Vagina (tissue), 2 donors: ENCODE measurements at regions not wholly inside any gene's neighbourhood (a gene's known extent, or its start where the extent isn't known, plus 50 kb on each side); places are given as distances from the start of the nearest gene placed in this dataset.

Experiments
- DNase-seq, 2 donors: peaks; one replicate each; pipeline ENCODE4 v3.0.0-alpha.2; 2017; ENCODE audit errors: extremely low spot score in 2 of 2
- H3K27ac ChIP-seq: fragments of 200-600 bp; sonication (generic); one replicate; pipeline ENCODE4 v1.5.1; 2019
- H3K27me3 ChIP-seq: fragments of 200-600 bp; sonication (generic); one replicate; pipeline ENCODE4 v1.5.1; 2019
- H3K36me3 ChIP-seq, 2 donors: fragments of 200-600 bp; sonication (generic); one replicate each; pipeline ENCODE4 v1.5.1; 2017 to 2019
- H3K4me1 ChIP-seq: fragments of 200-600 bp; sonication (generic); one replicate; pipeline ENCODE4 v1.5.1; 2019
- H3K4me3 ChIP-seq, 2 donors: fragments of 200-600 bp; sonication (generic); 1 replicate in 1 of 2; 2 replicates in 1 of 2; pipeline ENCODE4 v1.5.1; 2016 to 2019
- H3K9me3 ChIP-seq: fragments of 200-600 bp; sonication (generic); one replicate; pipeline ENCODE4 v1.5.1; 2019
- CTCF ChIP-seq, 3 experiments: fragments of 450-650 bp in 2 of 3; fragments of 200-600 bp in 1 of 3; sonication (generic) in 1 of 3; IDR thresholded peaks; one replicate each; pipeline ENCODE4 v1.5.1; 2017 to 2019; ENCODE audit warnings: antibody characterized with exemption in 3 of 3, mild to moderate bottlenecking in 2 of 3, moderate library complexity in 2 of 3
- POLR2A ChIP-seq, 2 donors: fragments of 450-650 bp; IDR thresholded peaks; one replicate each; pipeline ENCODE4 v1.6.1; 2017; ENCODE audit warnings: antibody characterized with exemption in 2 of 2, mild to moderate bottlenecking in 2 of 2, moderate library complexity in 2 of 2
- POLR2AphosphoS5 ChIP-seq, 2 donors: sonication (generic); formaldehyde crosslinking; IDR thresholded peaks; one replicate each; pipeline ENCODE4 v1.9.0; 2017; ENCODE audit warnings: antibody characterized with exemption in 2 of 2, mild to moderate bottlenecking in 2 of 2, low read depth in 1 of 2; ENCODE audit not compliant: insufficient read depth in 1 of 2
- intact Hi-C: fragments of 100-400 bp; cut with DNase I; formaldehyde crosslinking; loops from one replicate; pipeline ENCODE4 v1.15.1; 2023

- H3K36me3 ChIP-seq = no peaks in the 10 kb centered on the region
- H3K4me3 ChIP-seq = no peak overlapping the region
- intact Hi-C loops = no loop called here
- H3K27me3 ChIP-seq = no peaks in the 10 kb centered on the region
- no peak overlapping the region for H3K27ac ChIP-seq
- no peaks in the 10 kb centered on the region for H3K4me1 ChIP-seq
- TF ChIP-seq POLR2AphosphoS5 (IDR thresholded peaks at IDR 0.05; ENCODE audit: insufficient read depth in 1 of 2, low read depth in 1 of 2) (no peak), CTCF (IDR thresholded peaks at IDR 0.05) (no peak), POLR2A (IDR thresholded peaks at IDR 0.05) (no peak)
- no peaks in the 10 kb centered on the region for H3K9me3 ChIP-seq
- DNase-seq = no peak
These were observed 1175.3 kb upstream of the GJE1 start for GRCh38 chr6:140957386-140957785.

GRCh38 chr6:140956571-140957369, 1176.0 kb upstream of the GJE1 start:
- Histone ChIP-seq H3K9me3 (no peaks in the 10 kb centered on the region), H3K4me3 (no peak overlapping the region), H3K36me3 (no peaks in the 10 kb centered on the region), H3K27me3 (no peaks in the 10 kb centered on the region), H3K27ac (no peak overlapping the region), H3K4me1 (no peaks in the 10 kb centered on the region)
- DNase-seq = no peak
- intact Hi-C loops = no loop called here
- no peak for TF ChIP-seq CTCF (IDR thresholded peaks at IDR 0.05)
- no peak for TF ChIP-seq POLR2A (IDR thresholded peaks at IDR 0.05)
- no peak for TF ChIP-seq POLR2AphosphoS5 (IDR thresholded peaks at IDR 0.05; ENCODE audit: insufficient read depth in 1 of 2, low read depth in 1 of 2)

GRCh38 chr6:140940251-140940925, 1192.3 kb upstream of the GJE1 start:
- Histone ChIP-seq H3K4me3 (no peak overlapping the region), H3K27me3 (no peaks in the 10 kb centered on the region), H3K36me3 (no peaks in the 10 kb centered on the region), H3K27ac (no peak overlapping the region), H3K4me1 (no peaks in the 10 kb centered on the region), H3K9me3 (no peaks in the 10 kb centered on the region)
- TF ChIP-seq POLR2A (IDR thresholded peaks at IDR 0.05) (no peak), CTCF (IDR thresholded peaks at IDR 0.05) (no peak), POLR2AphosphoS5 (IDR thresholded peaks at IDR 0.05; ENCODE audit: insufficient read depth in 1 of 2, low read depth in 1 of 2) (no peak)
- no peak for DNase-seq
- intact Hi-C loops = no loop called here

GRCh38 chr6:140932909-140933308, 1199.8 kb upstream of the GJE1 start:
- no peaks in the 10 kb centered on the region for H3K27me3 ChIP-seq
- intact Hi-C loops = no loop called here
- H3K9me3 ChIP-seq = no peaks in the 10 kb centered on the region
- no peak overlapping the region for H3K27ac ChIP-seq
- no peak for DNase-seq
- no peaks in the 10 kb centered on the region for H3K36me3 ChIP-seq
- TF ChIP-seq POLR2A (IDR thresholded peaks at IDR 0.05) = no peak
- H3K4me3 ChIP-seq = no peak overlapping the region
- no peaks in the 10 kb centered on the region for H3K4me1 ChIP-seq

GRCh38 chr6:140931581-140931980, 1201.1 kb upstream of the GJE1 start:
- no peak for TF ChIP-seq POLR2A (IDR thresholded peaks at IDR 0.05)
- no peak for TF ChIP-seq POLR2AphosphoS5 (IDR thresholded peaks at IDR 0.05; ENCODE audit: insufficient read depth in 1 of 2, low read depth in 1 of 2)
- no peak for TF ChIP-seq CTCF (IDR thresholded peaks at IDR 0.05)

More at GRCh38 chr6:140931581-140931980, 1201.1 kb upstream of the GJE1 start:
- no peak for DNase-seq
- Histone ChIP-seq H3K4me1 (no peaks in the 10 kb centered on the region), H3K9me3 (no peaks in the 10 kb centered on the region), H3K27ac (no peak overlapping the region), H3K4me3 (no peak overlapping the region), H3K27me3 (no peaks in the 10 kb centered on the region), H3K36me3 (no peaks in the 10 kb centered on the region)
- intact Hi-C loops = no loop called here
